ENCODE measurements at regions not wholly inside any gene's neighbourhood (a gene's known extent, or its start where the extent isn't known, plus 50 kb on each side); places are given as distances from the start of the nearest gene placed in this dataset.

DNA sequence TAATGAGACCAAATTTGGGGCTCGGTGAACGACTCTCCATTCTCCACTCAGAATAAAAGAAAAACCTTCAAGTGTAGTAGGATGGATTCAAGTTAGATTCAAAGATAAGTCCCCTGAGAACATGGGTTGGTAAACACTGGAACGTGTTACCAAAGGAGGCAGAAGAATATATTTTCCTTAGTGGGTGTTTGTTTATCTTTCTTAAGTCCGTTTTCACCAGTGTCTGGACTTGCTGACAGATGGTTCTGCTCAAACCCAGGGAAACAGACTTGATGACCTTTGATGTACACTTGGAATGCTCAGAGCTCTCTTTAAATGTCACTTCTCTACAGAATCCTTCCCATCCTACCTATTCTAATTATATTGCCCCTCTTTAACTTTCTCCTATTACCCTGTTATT is 310.3 kb upstream of the ZNF521 start:
- ChIA-PET CTCF (no interaction called here), POLR2A (no interaction called here)
- no peaks in the 10 kb centered on the region for H3K79me2 ChIP-seq (ENCODE audit: insufficient read depth, low read length)

DNA sequence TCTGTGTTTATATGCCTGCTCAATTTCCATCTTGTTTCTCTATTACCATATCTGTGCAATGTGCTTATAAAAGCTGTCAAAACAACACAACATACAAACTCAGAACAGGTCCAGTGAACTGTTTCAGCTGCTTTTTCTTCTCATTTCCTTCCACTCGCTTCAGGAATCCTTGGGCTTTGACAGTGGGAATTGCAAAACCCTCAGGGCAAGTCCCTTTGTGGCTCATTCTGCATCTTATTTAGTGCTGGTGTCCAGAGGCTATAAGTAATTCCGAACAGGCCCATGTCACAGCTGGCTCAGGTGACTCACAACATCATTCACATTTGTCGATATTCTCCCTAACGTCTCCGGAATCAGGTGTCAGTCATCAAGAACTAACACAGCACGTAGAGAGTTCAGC is 309.9 kb upstream of the ZNF521 start:
- H3K4me3 ChIP-seq (replicated peaks in 1 of 2; ENCODE audit: low read depth in 1 of 2, low read length in 2 of 2): no peak overlapping the region
- no peak overlapping the region for H2AFZ ChIP-seq (ENCODE audit: low read depth, low read length, poor library complexity, severe bottlenecking)
- no peak overlapping the region for H3K27ac ChIP-seq (ENCODE audit: low read depth, low read length)
- no peaks in the 10 kb centered on the region for H3K4me1 ChIP-seq (ENCODE audit: control insufficient read depth in 1 of 2, insufficient read depth in 2 of 2, low read length in 2 of 2)
- no peaks in the 10 kb centered on the region for H3K9me3 ChIP-seq (ENCODE audit: control insufficient read depth in 1 of 2, insufficient read depth in 1 of 2, low read depth in 1 of 2, low read length in 2 of 2)
- no peak for DNase-seq (ENCODE audit: low read depth, low spot score)
- ChIA-PET CTCF (no interaction called here), POLR2A (no interaction called here), RAD21 (ENCODE audit: low non-redundant PET in 1 of 2, low total read pairs in 2 of 2, uncharacterized antibody in 2 of 2, unreplicated experiment in 2 of 2) (no interaction called here)
- no peaks in the 10 kb centered on the region for H3K36me3 ChIP-seq (ENCODE audit: control insufficient read depth in 1 of 2, insufficient read depth in 2 of 2, low read length in 2 of 2)
- H3K9ac ChIP-seq (ENCODE audit: low read length): no peak overlapping the region
- no TSS peak for BruUV-seq (replicated peaks)
- H3K4me2 ChIP-seq (ENCODE audit: low read length): no peak overlapping the region
- no peaks in the 10 kb centered on the region for H4K20me1 ChIP-seq (ENCODE audit: insufficient read depth)
- H3K27me3 ChIP-seq (ENCODE audit: insufficient read depth, low read length): no peaks in the 10 kb centered on the region
- no peak for ATAC-seq
- no peaks in the 10 kb centered on the region for H3K9me2 ChIP-seq (ENCODE audit: insufficient read depth)
- no peaks in the 10 kb centered on the region for H3K79me2 ChIP-seq (ENCODE audit: insufficient read depth, low read length)
- intact Hi-C loops (cut with micrococcal nuclease): no loop called here
- TF ChIP-seq EGR1 (IDR thresholded peaks at IDR 0.05; ENCODE audit: low read depth) (no peak), ZNF274 (IDR thresholded peaks at IDR 0.05; ENCODE audit: low read depth, low read length) (no peak), FOSL1 (IDR thresholded peaks at IDR 0.05; ENCODE audit: low read depth) (no peak), EZH2 (IDR thresholded peaks at IDR 0.05) (no peak), CEBPB (IDR thresholded peaks at IDR 0.05; ENCODE audit: low read depth) (no peak), RAD21 (IDR thresholded peaks at IDR 0.05; ENCODE audit: low read depth) (no peak), SIN3A (IDR thresholded peaks at IDR 0.05; ENCODE audit: low read depth) (no peak), SP1 (IDR thresholded peaks at IDR 0.05; ENCODE audit: low read depth) (no peak), EZH2phosphoT487 (IDR thresholded peaks at IDR 0.05; ENCODE audit: borderline replicate concordance) (no peak), CBX3 (IDR thresholded peaks at IDR 0.05; ENCODE audit: low read depth) (no peak), POLR2AphosphoS5 (IDR thresholded peaks at IDR 0.05; ENCODE audit: low read depth, low read length) (no peak), TCF7L2 (IDR thresholded peaks at IDR 0.05; ENCODE audit: borderline replicate concordance, extremely low read depth, insufficient read depth, insufficient read length) (no peak)
- TF ChIP-seq, protein P1, sequence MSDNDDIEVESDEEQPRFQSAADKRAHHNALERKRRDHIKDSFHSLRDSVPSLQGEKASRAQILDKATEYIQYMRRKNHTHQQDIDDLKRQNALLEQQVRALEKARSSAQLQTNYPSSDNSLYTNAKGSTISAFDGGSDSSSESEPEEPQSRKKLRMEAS (IDR thresholded peaks at IDR 0.05): no peak
- TF ChIP-seq, protein P2, sequence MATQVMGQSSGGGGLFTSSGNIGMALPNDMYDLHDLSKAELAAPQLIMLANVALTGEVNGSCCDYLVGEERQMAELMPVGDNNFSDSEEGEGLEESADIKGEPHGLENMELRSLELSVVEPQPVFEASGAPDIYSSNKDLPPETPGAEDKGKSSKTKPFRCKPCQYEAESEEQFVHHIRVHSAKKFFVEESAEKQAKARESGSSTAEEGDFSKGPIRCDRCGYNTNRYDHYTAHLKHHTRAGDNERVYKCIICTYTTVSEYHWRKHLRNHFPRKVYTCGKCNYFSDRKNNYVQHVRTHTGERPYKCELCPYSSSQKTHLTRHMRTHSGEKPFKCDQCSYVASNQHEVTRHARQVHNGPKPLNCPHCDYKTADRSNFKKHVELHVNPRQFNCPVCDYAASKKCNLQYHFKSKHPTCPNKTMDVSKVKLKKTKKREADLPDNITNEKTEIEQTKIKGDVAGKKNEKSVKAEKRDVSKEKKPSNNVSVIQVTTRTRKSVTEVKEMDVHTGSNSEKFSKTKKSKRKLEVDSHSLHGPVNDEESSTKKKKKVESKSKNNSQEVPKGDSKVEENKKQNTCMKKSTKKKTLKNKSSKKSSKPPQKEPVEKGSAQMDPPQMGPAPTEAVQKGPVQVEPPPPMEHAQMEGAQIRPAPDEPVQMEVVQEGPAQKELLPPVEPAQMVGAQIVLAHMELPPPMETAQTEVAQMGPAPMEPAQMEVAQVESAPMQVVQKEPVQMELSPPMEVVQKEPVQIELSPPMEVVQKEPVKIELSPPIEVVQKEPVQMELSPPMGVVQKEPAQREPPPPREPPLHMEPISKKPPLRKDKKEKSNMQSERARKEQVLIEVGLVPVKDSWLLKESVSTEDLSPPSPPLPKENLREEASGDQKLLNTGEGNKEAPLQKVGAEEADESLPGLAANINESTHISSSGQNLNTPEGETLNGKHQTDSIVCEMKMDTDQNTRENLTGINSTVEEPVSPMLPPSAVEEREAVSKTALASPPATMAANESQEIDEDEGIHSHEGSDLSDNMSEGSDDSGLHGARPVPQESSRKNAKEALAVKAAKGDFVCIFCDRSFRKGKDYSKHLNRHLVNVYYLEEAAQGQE (IDR thresholded peaks at IDR 0.05; ENCODE audit: low read depth): no peak
- TF ChIP-seq, protein P3, sequence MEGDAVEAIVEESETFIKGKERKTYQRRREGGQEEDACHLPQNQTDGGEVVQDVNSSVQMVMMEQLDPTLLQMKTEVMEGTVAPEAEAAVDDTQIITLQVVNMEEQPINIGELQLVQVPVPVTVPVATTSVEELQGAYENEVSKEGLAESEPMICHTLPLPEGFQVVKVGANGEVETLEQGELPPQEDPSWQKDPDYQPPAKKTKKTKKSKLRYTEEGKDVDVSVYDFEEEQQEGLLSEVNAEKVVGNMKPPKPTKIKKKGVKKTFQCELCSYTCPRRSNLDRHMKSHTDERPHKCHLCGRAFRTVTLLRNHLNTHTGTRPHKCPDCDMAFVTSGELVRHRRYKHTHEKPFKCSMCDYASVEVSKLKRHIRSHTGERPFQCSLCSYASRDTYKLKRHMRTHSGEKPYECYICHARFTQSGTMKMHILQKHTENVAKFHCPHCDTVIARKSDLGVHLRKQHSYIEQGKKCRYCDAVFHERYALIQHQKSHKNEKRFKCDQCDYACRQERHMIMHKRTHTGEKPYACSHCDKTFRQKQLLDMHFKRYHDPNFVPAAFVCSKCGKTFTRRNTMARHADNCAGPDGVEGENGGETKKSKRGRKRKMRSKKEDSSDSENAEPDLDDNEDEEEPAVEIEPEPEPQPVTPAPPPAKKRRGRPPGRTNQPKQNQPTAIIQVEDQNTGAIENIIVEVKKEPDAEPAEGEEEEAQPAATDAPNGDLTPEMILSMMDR (IDR thresholded peaks at IDR 0.05 in 2 of 3, conservative IDR thresholded peaks at IDR 0.05 in 1 of 3; ENCODE audit: borderline replicate concordance in 1 of 3, insufficient read depth in 1 of 3, low read depth in 2 of 3, low read length in 2 of 3): no peak

More for the DNA sequence above, 310.3 kb upstream of the ZNF521 start:
- Histone ChIP-seq H3K27me3 (ENCODE audit: insufficient read depth, low read length) (no peaks in the 10 kb centered on the region), H3K36me3 (ENCODE audit: control insufficient read depth in 1 of 2, insufficient read depth in 2 of 2, low read length in 2 of 2) (no peaks in the 10 kb centered on the region), H3K4me2 (ENCODE audit: low read length) (no peak overlapping the region), H3K4me3 (replicated peaks in 1 of 2; ENCODE audit: low read depth in 1 of 2, low read length in 2 of 2) (no peak overlapping the region), H3K9me3 (ENCODE audit: control insufficient read depth in 1 of 2, insufficient read depth in 1 of 2, low read depth in 1 of 2, low read length in 2 of 2) (no peaks in the 10 kb centered on the region), H3K9me2 (ENCODE audit: insufficient read depth) (no peaks in the 10 kb centered on the region), H3K4me1 (ENCODE audit: control insufficient read depth in 1 of 2, insufficient read depth in 2 of 2, low read length in 2 of 2) (no peaks in the 10 kb centered on the region), H4K20me1 (ENCODE audit: insufficient read depth) (no peaks in the 10 kb centered on the region), H3K9ac (ENCODE audit: low read length) (no peak overlapping the region), H2AFZ (ENCODE audit: low read depth, low read length, poor library complexity, severe bottlenecking) (no peak overlapping the region), H3K27ac (ENCODE audit: low read depth, low read length) (no peak overlapping the region)
- intact Hi-C loops (cut with micrococcal nuclease): no loop called here
- ATAC-seq (no peak), DNase-seq (ENCODE audit: low read depth, low spot score) (no peak)
- no TSS peak for BruUV-seq (replicated peaks)
- TF ChIP-seq ZFX (IDR thresholded peaks at IDR 0.05) (no peak), CBX3 (IDR thresholded peaks at IDR 0.05; ENCODE audit: low read depth) (no peak), ELF1 (IDR thresholded peaks at IDR 0.05; ENCODE audit: borderline replicate concordance, low read depth) (no peak)
- RAD21 ChIA-PET (ENCODE audit: low non-redundant PET in 1 of 2, low total read pairs in 2 of 2, uncharacterized antibody in 2 of 2, unreplicated experiment in 2 of 2): no interaction called here

Data from HCT116 (cell line).